RKO (cell line): ENCODE measurements at regions not wholly inside any gene's neighbourhood (a gene's known extent, or its start where the extent isn't known, plus 50 kb on each side); places are given as distances from the start of the nearest gene placed in this dataset.

Experiments
- DNase-seq: peaks from one replicate; pipeline ENCODE4 v3.0.0-alpha.2; 2016; ENCODE audit warnings: low spot score

DNA sequence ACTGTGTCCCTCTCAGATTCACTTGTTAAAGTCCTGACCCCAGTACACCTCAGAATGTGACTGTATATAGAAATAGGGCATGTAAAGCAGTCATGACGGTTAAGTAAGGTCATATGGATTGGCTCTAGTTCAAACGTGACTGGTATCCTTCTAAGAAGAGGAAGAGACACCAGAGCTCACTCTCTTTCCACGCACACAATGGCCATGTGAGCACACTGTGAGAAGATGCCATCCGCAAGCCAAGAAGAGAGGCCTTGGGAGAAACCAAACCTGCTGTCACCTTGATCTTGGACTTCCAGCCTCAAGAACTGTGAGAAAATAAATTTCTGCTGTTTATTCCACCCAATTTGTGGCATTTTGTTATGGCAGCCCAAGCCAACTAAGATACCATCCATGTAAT is 56.8 kb upstream of the IRF2BP2 start:
- DNase-seq = no peak

DNA sequence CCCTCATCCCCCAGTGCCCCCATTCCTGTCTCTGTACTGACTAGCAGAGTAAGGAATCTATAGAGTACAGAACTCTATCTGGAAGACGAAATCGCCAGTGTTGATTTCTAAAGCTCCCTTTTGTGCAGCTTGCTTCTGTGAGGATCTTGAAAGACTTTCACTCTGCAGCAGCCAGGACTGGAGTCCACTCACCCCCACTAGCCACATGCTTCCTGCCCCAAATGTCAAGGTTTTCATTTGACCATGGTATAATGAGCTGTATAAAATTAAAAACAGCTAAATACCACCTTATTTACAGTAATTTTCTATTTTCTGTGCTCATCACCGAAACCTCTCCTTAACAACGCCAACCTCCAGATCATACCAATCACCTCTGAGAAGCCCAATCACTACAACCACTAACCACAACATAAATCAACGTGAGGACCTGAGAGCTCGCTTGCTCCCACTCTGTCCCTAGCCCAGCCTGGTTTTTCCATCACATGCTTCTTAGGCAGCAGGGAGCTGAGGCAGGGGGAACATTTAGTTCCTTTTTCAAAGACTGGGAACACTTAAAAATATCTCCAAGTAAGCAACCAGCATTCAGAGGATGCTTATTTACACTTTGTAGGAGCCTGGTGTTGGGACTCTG is 56.1 kb upstream of the IRF2BP2 start:
- no peak for DNase-seq

DNA sequence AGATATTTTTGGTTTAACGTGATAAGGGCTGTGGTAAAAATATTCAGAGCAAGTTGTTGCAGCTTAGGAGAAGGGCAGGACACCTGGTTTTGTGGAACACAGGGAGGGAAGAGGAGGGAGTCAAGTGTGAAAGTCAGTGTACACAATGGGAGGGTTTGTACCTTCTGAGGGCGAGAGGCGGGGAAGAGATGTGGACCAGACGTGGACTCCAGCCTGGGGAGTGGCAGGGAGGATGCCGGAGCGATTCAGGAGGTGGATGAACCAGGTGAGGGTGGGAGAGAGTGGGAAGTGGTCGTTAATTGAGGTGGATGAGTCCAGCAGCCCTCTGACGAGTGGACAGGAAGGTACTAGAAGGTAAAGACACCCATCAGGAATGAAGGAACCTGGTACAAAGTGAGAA is 52.2 kb upstream of the IRF2BP2 start:
- DNase-seq = no peak

DNA sequence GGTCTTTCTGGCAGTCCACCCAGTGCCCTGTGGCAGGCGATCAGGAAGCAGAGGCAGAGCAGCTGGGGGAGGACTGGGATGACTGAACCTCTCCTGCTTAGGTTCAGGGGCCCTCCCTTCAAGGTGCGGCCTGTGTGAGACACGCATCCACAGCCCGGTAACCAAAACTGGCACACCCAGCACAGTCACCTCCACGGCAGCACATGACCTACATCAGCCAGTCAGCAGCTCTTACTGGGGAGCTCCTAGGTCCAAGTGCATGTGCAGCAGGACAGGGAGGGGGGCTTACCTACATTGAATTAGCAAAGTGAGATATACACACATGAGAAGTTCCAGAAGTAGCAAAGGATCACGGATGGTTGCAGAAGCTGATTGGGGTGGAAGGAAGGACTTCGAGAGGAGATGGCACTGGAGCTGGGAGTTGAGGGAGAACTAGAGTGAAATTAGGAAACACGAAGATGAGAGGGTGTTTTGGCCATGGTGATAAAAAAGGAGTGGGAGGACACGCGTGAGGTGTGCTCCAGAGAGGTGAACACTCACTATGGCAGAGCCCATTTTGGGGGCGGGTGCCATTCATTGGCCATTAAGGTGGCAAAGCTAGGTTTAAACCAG is 51.4 kb upstream of the IRF2BP2 start:
- no peak for DNase-seq

DNA sequence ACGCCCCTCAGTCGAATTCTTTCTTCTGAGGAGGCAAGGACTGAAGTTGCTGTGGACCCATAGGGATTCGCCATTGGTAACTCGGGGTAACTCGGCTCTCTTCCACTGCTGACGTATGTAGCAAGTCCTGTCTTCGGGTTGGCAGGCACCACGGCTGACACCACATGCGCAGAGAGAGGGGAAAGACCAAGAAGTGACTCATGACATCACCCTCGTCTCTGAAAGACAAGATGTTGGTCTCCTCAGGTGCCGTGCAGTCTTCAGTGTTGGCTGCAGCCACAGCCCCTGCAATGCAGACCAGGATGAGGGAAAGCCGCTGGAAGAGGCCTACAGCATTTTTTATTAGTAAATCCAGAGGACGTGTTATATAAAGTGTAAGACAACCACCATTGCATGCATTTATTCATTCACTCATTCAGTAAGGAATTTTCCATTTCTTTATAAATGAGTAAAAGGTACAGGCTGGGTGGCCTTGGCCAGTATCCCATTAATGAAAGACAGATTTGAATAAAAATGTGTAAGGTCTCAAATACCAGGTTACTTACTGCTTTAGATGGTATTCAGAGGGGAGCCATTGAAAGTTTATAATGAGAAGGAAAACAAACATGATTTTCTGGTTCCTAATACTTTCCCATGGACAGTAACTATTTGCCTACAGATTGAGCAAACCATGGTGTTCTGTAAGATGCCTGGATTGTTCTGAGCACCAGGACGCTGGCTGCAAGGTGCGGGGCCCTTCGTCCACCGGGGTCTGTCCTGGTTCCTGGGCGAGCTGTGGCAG is 50.7 kb upstream of the IRF2BP2 start:
- no peak for DNase-seq
